ENCODE measurements at regions not wholly inside any gene's neighbourhood (a gene's known extent, or its start where the extent isn't known, plus 50 kb on each side); places are given as distances from the start of the nearest gene placed in this dataset.

DNA sequence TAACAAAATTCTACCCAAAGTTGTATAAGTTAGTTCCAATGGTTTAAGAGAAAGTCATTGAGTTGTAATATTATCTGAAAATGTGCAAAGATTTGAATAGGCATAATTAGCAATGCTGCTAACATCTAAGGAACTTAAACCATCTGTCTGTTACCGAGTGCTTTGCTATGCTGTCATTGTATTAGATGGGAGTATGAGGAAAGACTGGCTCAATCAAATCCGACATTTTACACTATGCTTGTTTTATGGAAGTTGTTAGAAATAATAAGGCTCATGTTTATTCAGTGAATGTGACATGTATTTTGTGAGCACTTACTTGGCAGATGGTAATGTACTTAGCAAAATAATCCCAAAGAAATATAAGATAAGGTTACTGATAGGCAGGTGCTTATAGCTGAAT lies 1715.1 kb downstream of the PCDH7 start:
- Histone ChIP-seq H3K9ac (ENCODE audit: low read length) (no peak overlapping the region), H3K36me3 (ENCODE audit: control insufficient read depth, insufficient read depth, low read length) (no peaks in the 10 kb centered on the region), H3K9me3 (ENCODE audit: control insufficient read depth, insufficient read depth, low read depth, low read length) (no peaks in the 10 kb centered on the region), H3K27me3 (ENCODE audit: control insufficient read depth, insufficient read depth, low read length) (no peaks in the 10 kb centered on the region), H3K27ac (ENCODE audit: low read depth, low read length) (no peak overlapping the region), H3K4me1 (ENCODE audit: control insufficient read depth, insufficient read depth, low read length) (no peaks in the 10 kb centered on the region), H3K4me3 (ENCODE audit: low read depth, low read length) (no peak overlapping the region)

DNA sequence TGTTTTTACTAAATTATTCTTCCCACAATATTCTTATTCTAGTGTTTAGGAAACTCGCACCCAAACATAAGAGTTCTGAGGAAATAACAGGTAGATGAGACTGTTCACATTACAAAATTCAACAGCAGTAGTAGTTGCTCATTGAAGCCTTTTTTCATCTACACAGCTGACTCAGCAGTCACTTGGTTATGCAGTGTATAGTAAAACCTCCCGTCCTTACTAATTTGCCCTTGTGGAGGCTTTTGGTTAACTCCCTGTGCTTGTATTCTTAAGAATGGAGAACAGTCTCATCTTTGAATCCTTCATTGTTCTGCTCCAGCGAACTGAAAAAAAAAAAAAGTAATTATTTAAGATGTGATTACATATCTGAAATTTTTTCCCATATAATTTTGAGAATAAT lies 1716.6 kb downstream of the PCDH7 start:
- H3K4me3 ChIP-seq (ENCODE audit: low read depth, low read length): no peak overlapping the region
- H3K9me3 ChIP-seq (ENCODE audit: control insufficient read depth, insufficient read depth, low read depth, low read length): no peaks in the 10 kb centered on the region
- H3K9ac ChIP-seq (ENCODE audit: low read length): no peak overlapping the region
- no peaks in the 10 kb centered on the region for H3K4me1 ChIP-seq (ENCODE audit: control insufficient read depth, insufficient read depth, low read length)
- H3K36me3 ChIP-seq (ENCODE audit: control insufficient read depth, insufficient read depth, low read length): no peaks in the 10 kb centered on the region
- no peak overlapping the region for H3K27ac ChIP-seq (ENCODE audit: low read depth, low read length)
- no peaks in the 10 kb centered on the region for H3K27me3 ChIP-seq (ENCODE audit: control insufficient read depth, insufficient read depth, low read length)

DNA sequence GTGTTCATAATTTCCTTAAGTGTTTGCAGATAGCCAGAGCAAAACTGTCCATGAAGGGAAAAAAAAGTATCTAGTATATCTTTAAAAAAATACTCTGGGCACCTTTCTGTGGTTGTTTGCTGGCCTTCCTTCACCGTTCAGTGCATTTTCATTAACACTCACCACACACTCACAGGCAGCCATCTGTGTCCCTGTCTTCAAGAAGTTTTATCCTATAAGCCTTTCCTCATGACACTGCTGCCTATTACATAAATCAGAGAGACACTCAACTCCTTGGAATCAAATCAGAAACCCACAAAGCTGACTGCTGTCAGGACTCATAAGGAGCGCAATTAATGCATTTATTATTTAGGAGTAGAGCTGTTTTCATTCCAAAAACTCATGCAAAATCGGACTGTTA lies 1720.2 kb downstream of the PCDH7 start:
- no peaks in the 10 kb centered on the region for H3K36me3 ChIP-seq (ENCODE audit: control insufficient read depth, insufficient read depth, low read length)
- H3K27me3 ChIP-seq (ENCODE audit: control insufficient read depth, insufficient read depth, low read length): no peaks in the 10 kb centered on the region
- H3K9ac ChIP-seq (ENCODE audit: low read length): no peak overlapping the region
- no peaks in the 10 kb centered on the region for H3K4me1 ChIP-seq (ENCODE audit: control insufficient read depth, insufficient read depth, low read length)
- H3K4me3 ChIP-seq (ENCODE audit: low read depth, low read length): no peak overlapping the region
- no peak overlapping the region for H3K27ac ChIP-seq (ENCODE audit: low read depth, low read length)
- H3K9me3 ChIP-seq (ENCODE audit: control insufficient read depth, insufficient read depth, low read depth, low read length): no peaks in the 10 kb centered on the region

DNA sequence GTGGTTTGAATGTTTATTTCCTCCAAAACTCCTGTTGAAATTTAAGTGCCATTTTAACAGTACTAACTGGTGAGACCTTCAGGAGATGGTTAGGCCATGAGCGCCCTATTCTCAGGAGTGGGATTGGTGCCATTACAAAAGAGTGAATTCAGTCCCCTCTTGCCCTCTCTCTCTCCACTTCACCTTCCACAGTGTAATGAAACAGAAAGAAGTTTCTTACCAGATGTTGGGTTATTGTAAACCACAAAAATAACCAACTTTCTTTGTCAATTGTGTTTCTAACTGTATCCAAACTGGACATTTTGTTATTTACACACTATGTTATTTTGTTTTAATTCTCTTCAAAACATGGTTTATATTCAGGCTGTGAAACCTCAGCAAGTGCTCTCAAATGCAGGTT lies 1734.3 kb downstream of the PCDH7 start:
- Histone ChIP-seq H3K27me3 (ENCODE audit: control insufficient read depth, insufficient read depth, low read length) (no peaks in the 10 kb centered on the region), H3K4me3 (ENCODE audit: low read depth, low read length) (no peak overlapping the region), H3K4me1 (ENCODE audit: control insufficient read depth, insufficient read depth, low read length) (no peaks in the 10 kb centered on the region), H3K36me3 (ENCODE audit: control insufficient read depth, insufficient read depth, low read length) (no peaks in the 10 kb centered on the region), H3K9ac (ENCODE audit: low read length) (no peak overlapping the region), H3K9me3 (ENCODE audit: control insufficient read depth, insufficient read depth, low read depth, low read length) (0 out of 2 replicates have a peak, but pooled peaks cover 3% of the 10 kb centered on the region), H3K27ac (ENCODE audit: low read depth, low read length) (no peak overlapping the region)

DNA sequence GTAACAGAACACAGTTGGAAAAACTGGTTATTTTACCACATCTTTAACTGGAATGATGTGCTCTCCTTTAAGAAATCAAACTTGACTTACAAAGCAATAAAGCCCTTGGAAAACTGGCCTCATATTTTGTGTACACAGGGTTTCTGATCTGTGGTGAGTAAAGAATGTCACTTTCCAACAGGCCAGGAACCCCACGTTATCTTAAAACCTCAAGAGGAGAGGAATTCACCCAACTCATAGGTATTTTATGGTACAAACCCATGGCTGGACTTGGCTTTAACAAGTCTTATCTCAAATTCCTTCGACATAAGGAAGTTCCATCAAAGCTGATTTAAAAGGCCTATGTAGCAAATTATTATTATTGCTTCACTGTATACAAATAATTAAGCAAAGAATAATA lies 1735.1 kb downstream of the PCDH7 start:
- H3K9me3 ChIP-seq (ENCODE audit: control insufficient read depth, insufficient read depth, low read depth, low read length): 0 out of 2 replicates have a peak, but pooled peaks cover 3% of the 10 kb centered on the region
- H3K36me3 ChIP-seq (ENCODE audit: control insufficient read depth, insufficient read depth, low read length): no peaks in the 10 kb centered on the region
- no peak overlapping the region for H3K4me3 ChIP-seq (ENCODE audit: low read depth, low read length)
- no peak overlapping the region for H3K27ac ChIP-seq (ENCODE audit: low read depth, low read length)
- H3K9ac ChIP-seq (ENCODE audit: low read length): no peak overlapping the region
- no peaks in the 10 kb centered on the region for H3K4me1 ChIP-seq (ENCODE audit: control insufficient read depth, insufficient read depth, low read length)
- no peaks in the 10 kb centered on the region for H3K27me3 ChIP-seq (ENCODE audit: control insufficient read depth, insufficient read depth, low read length)

DNA sequence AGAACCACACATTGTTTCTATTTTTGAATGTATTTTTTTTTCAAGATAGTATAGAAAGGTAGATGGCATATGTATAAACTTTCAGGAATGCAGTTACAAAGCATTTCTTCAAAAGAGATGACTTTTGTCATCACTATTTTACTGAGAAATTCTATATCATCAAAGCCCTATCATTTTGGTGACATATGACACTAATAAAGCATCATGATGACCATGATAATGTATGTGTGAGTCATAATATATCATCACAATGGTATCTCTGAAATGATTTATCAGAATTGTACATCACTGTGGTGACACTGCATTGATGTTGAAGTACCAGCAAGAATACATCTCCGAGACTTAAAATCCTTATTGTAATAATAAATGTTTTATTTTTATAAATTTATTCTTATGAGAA lies 1740.8 kb downstream of the PCDH7 start:
- H3K9ac ChIP-seq (ENCODE audit: low read length): no peak overlapping the region
- no peaks in the 10 kb centered on the region for H3K36me3 ChIP-seq (ENCODE audit: control insufficient read depth, insufficient read depth, low read length)
- H3K4me3 ChIP-seq (ENCODE audit: low read depth, low read length): no peak overlapping the region

DNA sequence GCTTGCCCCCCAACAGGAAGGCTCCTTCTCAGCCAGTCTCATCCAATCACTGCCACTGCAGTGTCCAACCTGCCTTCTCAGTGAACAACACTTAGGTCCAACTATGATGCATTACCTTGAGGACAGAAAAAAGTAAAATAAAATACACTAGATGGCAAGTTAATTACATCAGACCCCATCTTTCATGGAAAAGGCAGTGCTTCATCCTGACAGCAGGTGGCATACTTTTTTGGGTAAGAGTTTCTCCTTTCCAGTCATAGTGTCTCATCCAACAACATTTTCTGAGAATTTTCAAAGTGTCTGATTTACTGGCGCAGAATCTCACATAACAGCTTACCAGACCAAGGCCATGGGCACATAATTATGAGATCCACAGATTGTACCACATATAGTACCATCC lies 1742.8 kb downstream of the PCDH7 start:
- H3K4me1 ChIP-seq (ENCODE audit: control insufficient read depth, insufficient read depth, low read length): no peaks in the 10 kb centered on the region
- H3K9ac ChIP-seq (ENCODE audit: low read length): no peak overlapping the region
- no peaks in the 10 kb centered on the region for H3K9me3 ChIP-seq (ENCODE audit: control insufficient read depth, insufficient read depth, low read depth, low read length)
- H3K4me3 ChIP-seq (ENCODE audit: low read depth, low read length): no peak overlapping the region
- H3K27me3 ChIP-seq (ENCODE audit: control insufficient read depth, insufficient read depth, low read length): no peaks in the 10 kb centered on the region
- no peak overlapping the region for H3K27ac ChIP-seq (ENCODE audit: low read depth, low read length)
- H3K36me3 ChIP-seq (ENCODE audit: control insufficient read depth, insufficient read depth, low read length): no peaks in the 10 kb centered on the region

More for the DNA sequence above, 1740.8 kb downstream of the PCDH7 start:
- no peaks in the 10 kb centered on the region for H3K27me3 ChIP-seq (ENCODE audit: control insufficient read depth, insufficient read depth, low read length)
- no peaks in the 10 kb centered on the region for H3K4me1 ChIP-seq (ENCODE audit: control insufficient read depth, insufficient read depth, low read length)
- H3K9me3 ChIP-seq (ENCODE audit: control insufficient read depth, insufficient read depth, low read depth, low read length): 0 out of 2 replicates have a peak, but pooled peaks cover 3% of the 10 kb centered on the region
- H3K27ac ChIP-seq (ENCODE audit: low read depth, low read length): no peak overlapping the region

DNA sequence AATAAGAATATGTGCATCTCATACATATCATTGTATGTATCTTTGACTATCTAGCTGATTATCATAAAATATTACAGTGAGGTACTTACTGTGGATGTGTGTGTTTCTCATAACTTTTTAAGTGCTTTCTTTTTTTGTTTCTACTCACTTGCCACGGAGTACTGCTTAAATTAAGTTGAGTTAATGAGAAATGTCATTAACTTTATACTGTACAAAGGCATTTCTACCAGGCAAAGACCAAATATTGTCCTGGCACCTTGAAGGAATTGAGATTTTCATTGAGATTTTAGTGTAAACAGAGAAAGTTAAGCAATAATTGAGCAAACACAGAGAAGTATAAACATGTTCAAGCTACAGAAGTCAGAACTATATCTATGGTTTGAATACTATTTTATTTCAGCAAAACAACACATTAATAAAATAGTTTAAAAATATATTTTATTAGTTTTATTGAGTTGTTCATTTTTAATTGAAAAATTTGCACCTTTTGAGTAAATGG lies 1750.0 kb downstream of the PCDH7 start:
- Histone ChIP-seq H3K4me1 (ENCODE audit: control insufficient read depth, insufficient read depth, low read length) (peaks cover 5% of the 10 kb centered on the region; the same call in 1 of the 2 replicates), H3K9ac (ENCODE audit: low read length) (no peak overlapping the region), H3K36me3 (ENCODE audit: control insufficient read depth, insufficient read depth, low read length) (no peaks in the 10 kb centered on the region), H3K4me3 (ENCODE audit: low read depth, low read length) (no peak overlapping the region), H3K9me3 (ENCODE audit: control insufficient read depth, insufficient read depth, low read depth, low read length) (no peaks in the 10 kb centered on the region), H3K27me3 (ENCODE audit: control insufficient read depth, insufficient read depth, low read length) (no peaks in the 10 kb centered on the region), H3K27ac (ENCODE audit: low read depth, low read length) (no peak overlapping the region)

DNA sequence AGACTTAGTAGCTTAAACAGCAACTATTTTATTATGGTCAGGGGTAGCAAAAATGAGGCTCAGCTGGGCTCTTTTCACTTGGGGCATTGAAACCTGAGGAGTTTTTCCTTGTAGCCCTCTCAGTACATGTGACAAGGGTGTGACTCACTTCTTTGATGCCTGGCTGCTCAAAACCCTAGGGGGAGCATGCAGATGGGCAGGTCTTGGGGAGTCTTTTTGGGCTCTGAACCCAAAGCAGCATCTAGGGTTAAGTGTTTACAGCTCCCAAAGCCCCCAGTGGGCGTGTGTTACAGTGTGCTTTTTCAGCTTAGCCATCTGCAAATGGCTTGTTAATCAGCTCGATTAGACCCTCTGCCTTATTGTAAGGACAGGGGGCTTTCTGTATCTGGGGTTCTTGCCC lies 1752.7 kb downstream of the PCDH7 start:
- Histone ChIP-seq H3K9me3 (ENCODE audit: control insufficient read depth, insufficient read depth, low read depth, low read length) (no peaks in the 10 kb centered on the region), H3K27ac (ENCODE audit: low read depth, low read length) (no peak overlapping the region), H3K27me3 (ENCODE audit: control insufficient read depth, insufficient read depth, low read length) (no peaks in the 10 kb centered on the region), H3K4me3 (ENCODE audit: low read depth, low read length) (no peak overlapping the region), H3K4me1 (ENCODE audit: control insufficient read depth, insufficient read depth, low read length) (peaks cover 5% of the 10 kb centered on the region; the same call in 1 of the 2 replicates), H3K9ac (ENCODE audit: low read length) (no peak overlapping the region), H3K36me3 (ENCODE audit: control insufficient read depth, insufficient read depth, low read length) (no peaks in the 10 kb centered on the region)

DNA sequence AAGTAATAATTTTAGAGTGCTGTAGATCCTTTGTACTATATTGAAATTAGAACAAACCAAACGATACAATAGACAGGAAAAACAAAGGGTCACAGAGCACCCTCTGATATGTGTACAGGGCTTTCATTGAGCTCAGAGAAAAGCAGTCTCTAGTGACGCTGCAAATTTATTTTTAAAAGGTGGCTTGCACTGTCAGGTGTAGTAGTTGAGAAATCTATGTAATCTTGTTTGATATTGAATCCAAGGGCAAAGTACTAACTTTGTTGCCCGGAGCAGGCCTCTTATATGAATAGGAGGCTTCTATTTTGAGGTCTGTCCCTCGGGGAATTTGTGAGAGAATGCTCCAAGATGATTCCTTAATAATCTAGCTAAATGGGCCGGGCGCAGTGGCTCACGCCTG lies 1755.5 kb downstream of the PCDH7 start:
- H3K9ac ChIP-seq (ENCODE audit: low read length): no peak overlapping the region
- H3K9me3 ChIP-seq (ENCODE audit: control insufficient read depth, insufficient read depth, low read depth, low read length): no peaks in the 10 kb centered on the region
- no peaks in the 10 kb centered on the region for H3K27me3 ChIP-seq (ENCODE audit: control insufficient read depth, insufficient read depth, low read length)
- no peak overlapping the region for H3K27ac ChIP-seq (ENCODE audit: low read depth, low read length)
- H3K4me3 ChIP-seq (ENCODE audit: low read depth, low read length): no peak overlapping the region
- H3K4me1 ChIP-seq (ENCODE audit: control insufficient read depth, insufficient read depth, low read length): peaks cover 5% of the 10 kb centered on the region; the same call in 1 of the 2 replicates
- H3K36me3 ChIP-seq (ENCODE audit: control insufficient read depth, insufficient read depth, low read length): no peaks in the 10 kb centered on the region

DNA sequence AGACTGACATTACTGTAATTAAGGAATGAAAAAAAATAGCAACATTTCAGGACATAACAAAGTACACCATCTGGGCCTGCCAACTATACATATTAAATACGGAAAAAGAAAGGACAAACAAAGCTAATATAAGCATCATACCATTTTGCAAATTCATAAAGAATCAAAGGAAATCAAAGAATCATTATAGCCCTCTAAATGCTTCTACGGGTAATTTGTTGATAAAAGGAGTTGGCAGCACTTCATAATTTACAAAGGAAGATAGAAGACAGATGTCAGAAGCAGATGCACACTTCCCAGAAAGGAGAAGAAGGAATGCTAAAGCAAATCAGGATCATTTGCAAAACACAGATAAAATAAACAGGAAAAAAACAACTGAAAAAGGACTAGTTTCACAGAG lies 1757.3 kb downstream of the PCDH7 start:
- H3K4me3 ChIP-seq (ENCODE audit: low read depth, low read length): no peak overlapping the region
- H3K4me1 ChIP-seq (ENCODE audit: control insufficient read depth, insufficient read depth, low read length): peaks cover 5% of the 10 kb centered on the region; the same call in 1 of the 2 replicates
- no peak overlapping the region for H3K9ac ChIP-seq (ENCODE audit: low read length)
- H3K36me3 ChIP-seq (ENCODE audit: control insufficient read depth, insufficient read depth, low read length): no peaks in the 10 kb centered on the region
- H3K27me3 ChIP-seq (ENCODE audit: control insufficient read depth, insufficient read depth, low read length): no peaks in the 10 kb centered on the region
- H3K9me3 ChIP-seq (ENCODE audit: control insufficient read depth, insufficient read depth, low read depth, low read length): no peaks in the 10 kb centered on the region
- H3K27ac ChIP-seq (ENCODE audit: low read depth, low read length): no peak overlapping the region

DNA sequence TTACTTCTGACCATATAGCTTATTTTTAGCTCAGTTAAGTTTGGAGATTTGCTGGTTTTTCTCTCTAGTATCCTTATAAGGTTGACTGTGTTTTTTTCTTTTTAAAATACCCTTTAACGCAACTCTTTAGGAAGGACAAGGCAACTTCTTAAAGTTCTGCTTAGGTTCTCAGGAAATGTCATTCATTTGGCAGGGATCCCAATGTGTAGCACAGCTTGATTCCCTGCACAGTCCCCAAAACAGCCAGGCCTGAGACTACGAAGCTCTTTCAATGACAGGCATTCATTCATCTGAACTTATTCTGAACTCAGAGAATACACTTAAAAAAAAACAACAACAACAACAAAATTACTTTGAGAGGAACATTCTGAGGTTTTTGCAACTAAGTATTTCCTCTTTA lies 1765.8 kb downstream of the PCDH7 start:
- Histone ChIP-seq H3K9me3 (ENCODE audit: control insufficient read depth, insufficient read depth, low read depth, low read length) (no peaks in the 10 kb centered on the region), H3K27ac (ENCODE audit: low read depth, low read length) (no peak overlapping the region), H3K36me3 (ENCODE audit: control insufficient read depth, insufficient read depth, low read length) (no peaks in the 10 kb centered on the region), H3K4me3 (ENCODE audit: low read depth, low read length) (no peak overlapping the region), H3K9ac (ENCODE audit: low read length) (no peak overlapping the region), H3K4me1 (ENCODE audit: control insufficient read depth, insufficient read depth, low read length) (no peaks in the 10 kb centered on the region), H3K27me3 (ENCODE audit: control insufficient read depth, insufficient read depth, low read length) (no peaks in the 10 kb centered on the region)
